SU-DHL-6 (cell line): ENCODE measurements at regions not wholly inside any gene's neighbourhood (a gene's known extent, or its start where the extent isn't known, plus 50 kb on each side); places are given as distances from the start of the nearest gene placed in this dataset.
"Not testable (repeated sequence)": the region's sequence is repeated elsewhere in the genome, so short reads cannot be mapped to it uniquely, and the experiment has no call there.

ENCODE experiments used
- EZH2phosphoT487 ChIP-seq: fragments of 200-600 bp; sonication (generic), shearing (Covaris generic); conservative IDR thresholded peaks from 2 replicates; pipeline ENCODE4 v1.6.1; 2018; ENCODE audit warnings: mild to moderate bottlenecking, antibody characterized with exemption, low read length, moderate library complexity, mixed read lengths
- TF ChIP-seq, protein P1 (sequence below): fragments of 200-600 bp; sonication (generic); IDR thresholded peaks from one replicate; pipeline ENCODE4 v1.5.1; 2017; ENCODE audit warnings: antibody characterized with exemption, mild to moderate bottlenecking, low read length, moderate library complexity; ENCODE audit not compliant: insufficient read depth, poor library complexity, severe bottlenecking

DNA sequence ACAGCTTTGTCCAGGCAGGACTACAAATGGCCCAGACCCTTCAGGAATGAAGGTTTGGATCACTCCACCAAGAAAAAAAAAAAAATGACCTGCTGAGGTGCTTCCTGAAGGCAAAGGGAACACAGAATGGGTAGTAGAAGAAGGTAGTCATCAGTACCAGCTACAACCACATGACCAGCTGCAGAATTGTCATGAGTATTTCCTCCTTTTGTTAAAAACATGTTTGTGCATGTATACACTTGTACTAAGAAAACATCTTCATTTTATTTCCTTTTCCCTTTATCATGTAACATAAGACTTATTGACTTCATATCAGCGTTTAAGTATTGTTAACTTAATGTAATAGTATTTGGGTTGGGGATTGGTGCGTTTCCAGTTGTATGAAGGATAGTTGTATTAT lies 631.6 kb downstream of the FBXO15 start:
- not testable (repeated sequence) for TF ChIP-seq EZH2phosphoT487
- TF ChIP-seq, protein P1, sequence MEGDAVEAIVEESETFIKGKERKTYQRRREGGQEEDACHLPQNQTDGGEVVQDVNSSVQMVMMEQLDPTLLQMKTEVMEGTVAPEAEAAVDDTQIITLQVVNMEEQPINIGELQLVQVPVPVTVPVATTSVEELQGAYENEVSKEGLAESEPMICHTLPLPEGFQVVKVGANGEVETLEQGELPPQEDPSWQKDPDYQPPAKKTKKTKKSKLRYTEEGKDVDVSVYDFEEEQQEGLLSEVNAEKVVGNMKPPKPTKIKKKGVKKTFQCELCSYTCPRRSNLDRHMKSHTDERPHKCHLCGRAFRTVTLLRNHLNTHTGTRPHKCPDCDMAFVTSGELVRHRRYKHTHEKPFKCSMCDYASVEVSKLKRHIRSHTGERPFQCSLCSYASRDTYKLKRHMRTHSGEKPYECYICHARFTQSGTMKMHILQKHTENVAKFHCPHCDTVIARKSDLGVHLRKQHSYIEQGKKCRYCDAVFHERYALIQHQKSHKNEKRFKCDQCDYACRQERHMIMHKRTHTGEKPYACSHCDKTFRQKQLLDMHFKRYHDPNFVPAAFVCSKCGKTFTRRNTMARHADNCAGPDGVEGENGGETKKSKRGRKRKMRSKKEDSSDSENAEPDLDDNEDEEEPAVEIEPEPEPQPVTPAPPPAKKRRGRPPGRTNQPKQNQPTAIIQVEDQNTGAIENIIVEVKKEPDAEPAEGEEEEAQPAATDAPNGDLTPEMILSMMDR, result not testable (repeated sequence)
